HepG2 (cell line): ENCODE measurements at regions not wholly inside any gene's neighbourhood (a gene's known extent, or its start where the extent isn't known, plus 50 kb on each side); places are given as distances from the start of the nearest gene placed in this dataset.

Source experiments
- ATAC-seq: fragments of 200-7000 bp; cut with Tn5 transposase; 3 replicates; pipeline ENCODE4 v1.9.1; 2020; ENCODE audit warnings: mild to moderate bottlenecking, moderate library complexity
- BruUV-seq: library from RNA; stranded (reverse); fragments of 400-500 nt; replicated peaks from 2 replicates; lab custom pipeline; 2021; lab: Mats Ljungman, UMichigan
- CTCF ChIA-PET: fragments of 300-600 bp; formaldehyde crosslinking; extraction: SDS; loops from one replicate; lab custom pipeline; 2021; ENCODE audit warnings: low total read pairs, inconsistent platforms, low intra/inter-chr PET ratio; lab: Yijun Ruan, JAX
- POLR2A ChIA-PET: fragments of 350-600 bp; sonication (Branson Sonifier 250); formaldehyde crosslinking; loops from one replicate; lab custom pipeline; 2020; ENCODE audit warnings: antibody characterized with exemption, inconsistent platforms; lab: Yijun Ruan, JAX
- DNase-seq: peaks from one replicate; pipeline ENCODE4 v3.0.0-alpha.2; 2015; ENCODE audit warnings: low spot score
- FAIRE-seq: peaks from 3 replicates; lab custom pipeline; 2011; peaks lifted over from hg19 to GRCh38; lab: Jason Lieb, UNC
- H2AFZ ChIP-seq: one replicate; pipeline ENCODE4 v1.6.1; 2011; ENCODE audit warnings: low read length, inconsistent platforms
- H3K27ac ChIP-seq: fragments of 300-600 bp; 3 replicates; pipeline ENCODE4 v1.8.0; 2011; ENCODE audit warnings: mixed run types, mild to moderate bottlenecking, mixed read lengths, low read length, inconsistent platforms; ENCODE audit not compliant: insufficient read depth; ENCODE audit errors: extremely low read length
- H3K27me3 ChIP-seq, 2 experiments: fragments of 200-600 bp in 1 of 2; 2 replicates in 1 of 2; 3 replicates in 1 of 2; pipeline versions ENCODE4 v1.6.0 to v1.8.0; 2011; ENCODE audit warnings: low read length in 2 of 2, mild to moderate bottlenecking in 2 of 2, moderate library complexity in 2 of 2, inconsistent platforms in 1 of 2; ENCODE audit not compliant: insufficient read depth in 2 of 2, control insufficient read depth in 1 of 2
- H3K36me3 ChIP-seq, 2 experiments: fragments of 200-600 bp in 1 of 2; replicated peaks in 1 of 2; 2 replicates in 1 of 2; 3 replicates in 1 of 2; pipeline versions ENCODE4 v1.5.1 to v1.8.0; 2011; ENCODE audit warnings: low read length in 2 of 2, inconsistent platforms in 1 of 2; ENCODE audit not compliant: insufficient read depth in 2 of 2, control insufficient read depth in 1 of 2
- H3K4me1 ChIP-seq: 2 replicates; pipeline ENCODE4 v1.5.1; 2012; ENCODE audit warnings: low read length, inconsistent platforms; ENCODE audit not compliant: insufficient read depth
- H3K4me2 ChIP-seq: 2 replicates; pipeline ENCODE4 v1.6.0; 2011; ENCODE audit warnings: low read depth, low read length, inconsistent platforms
- H3K4me3 ChIP-seq, 3 experiments: fragments of 200-600 bp in 1 of 3; sonication (generic), shearing (Covaris generic) in 1 of 3; replicated peaks in 1 of 3; 2 replicates each; pipeline ENCODE4 v1.5.1; 2011 to 2016; ENCODE audit warnings: low read length in 3 of 3, inconsistent platforms in 2 of 3, low read depth in 2 of 3, mild to moderate bottlenecking in 2 of 3, control low read depth in 1 of 3, mixed read lengths in 1 of 3; ENCODE audit not compliant: insufficient read depth in 1 of 3
- H3K79me2 ChIP-seq: one replicate; pipeline ENCODE4 v1.6.1; 2011; ENCODE audit warnings: low read length, inconsistent platforms; ENCODE audit not compliant: insufficient read depth
- H3K9ac ChIP-seq: 2 replicates; pipeline ENCODE4 v1.6.0; 2011; ENCODE audit warnings: mild to moderate bottlenecking, low read depth, low read length, inconsistent platforms; ENCODE audit not compliant: insufficient read depth
- H3K9me3 ChIP-seq: 2 replicates; pipeline ENCODE4 v1.5.1; 2012; ENCODE audit warnings: mild to moderate bottlenecking, low read length
- H4K20me1 ChIP-seq: 2 replicates; pipeline ENCODE4 v1.6.0; 2011; ENCODE audit warnings: inconsistent platforms, mild to moderate bottlenecking, low read length, moderate library complexity; ENCODE audit not compliant: insufficient read depth
- ASH2L ChIP-seq: fragments of 300-600, 200-600 bp; sonication (generic); IDR thresholded peaks from 2 replicates; pipeline ENCODE4 v1.7.0; 2017; ENCODE audit warnings: low read depth, mild to moderate bottlenecking, moderate library complexity, mixed read lengths, low read length; ENCODE audit not compliant: insufficient read length
- FOXK1 ChIP-seq: sonication (generic); formaldehyde crosslinking; IDR thresholded peaks from 2 replicates; pipeline ENCODE4 v1.4.0; 2020; ENCODE audit warnings: low read depth, missing genetic modification reagents, borderline replicate concordance
- HIVEP1 ChIP-seq: sonication (generic); formaldehyde crosslinking; IDR thresholded peaks from 2 replicates; pipeline ENCODE4 v1.4.0; 2020; ENCODE audit warnings: mild to moderate bottlenecking, missing genetic modification reagents
- KDM5B ChIP-seq: sonication (generic); formaldehyde crosslinking; IDR thresholded peaks from 2 replicates; pipeline ENCODE4 v1.4.0; 2020; ENCODE audit warnings: missing genetic modification reagents, mild to moderate bottlenecking, borderline replicate concordance
- KLF11 ChIP-seq: IDR thresholded peaks from 2 replicates; pipeline ENCODE4 v1.6.1; 2016; ENCODE audit warnings: missing compliant biosample characterization
- MAFF ChIP-seq: IDR thresholded peaks from 2 replicates; pipeline ENCODE4 v1.6.1; 2011; ENCODE audit warnings: low read depth, low read length, improper control_type of control experiment
- MAFK ChIP-seq, 2 experiments: IDR thresholded peaks in 1 of 2; conservative IDR thresholded peaks in 1 of 2; 2 replicates each; pipeline ENCODE4 v1.6.1; 2011; ENCODE audit warnings: improper control_type of control experiment in 2 of 2, low read length in 2 of 2
- NFE2L1 ChIP-seq: sonication (generic); formaldehyde crosslinking; IDR thresholded peaks from 2 replicates; pipeline ENCODE4 v1.4.0; 2020; ENCODE audit warnings: missing genetic modification reagents, mild to moderate bottlenecking, borderline replicate concordance
- NFRKB ChIP-seq: fragments of 450-650 bp; IDR thresholded peaks from 2 replicates; pipeline ENCODE4 v1.6.1; 2017
- PRDM10 ChIP-seq: sonication (generic); formaldehyde crosslinking; IDR thresholded peaks from 2 replicates; pipeline ENCODE4 v1.4.0; 2020; ENCODE audit warnings: low read depth, missing genetic modification reagents
- ZNF513 ChIP-seq: sonication (generic); formaldehyde crosslinking; conservative IDR thresholded peaks from 2 replicates; pipeline ENCODE4 v1.5.0; 2020; ENCODE audit warnings: missing genetic modification reagents
- ZNF556 ChIP-seq: sonication (generic); formaldehyde crosslinking; IDR thresholded peaks from 2 replicates; pipeline ENCODE4 v1.4.0; 2020; ENCODE audit warnings: mild to moderate bottlenecking, missing genetic modification reagents, borderline replicate concordance
- WGBS: methylation state at CpG from one replicate; pipeline ENCODE4 v1.1.6; 2017; ENCODE audit warnings: low lambda C conversion rate; 5-methylcytosine and 5-hydroxymethylcytosine counted together
- in situ Hi-C: cut with HindIII; loops from 2 replicates; pipeline ENCODE4 v1.10.0; 2017; ENCODE audit warnings: low pct_unique_long_range_greater_than_20kb; ENCODE audit not compliant: extremely low pct_ligation_motif_present
- intact Hi-C: fragments of 100-400 bp; cut with micrococcal nuclease; formaldehyde crosslinking; loops from one replicate; pipeline ENCODE4 v1.10.0; 2022; ENCODE audit not compliant: unreplicated experiment
- TF ChIP-seq, protein P1 (sequence below): sonication (generic); formaldehyde crosslinking; IDR thresholded peaks from 2 replicates; pipeline ENCODE4 v1.5.0; 2020; ENCODE audit warnings: mild to moderate bottlenecking, missing genetic modification reagents

- Histone ChIP-seq H3K36me3 (no peaks in the 10 kb centered on the region), H3K9ac (no peak overlapping the region), H3K4me2 (no peak overlapping the region), H3K27ac (no peak overlapping the region), H4K20me1 (no peaks in the 10 kb centered on the region), H3K27me3 (no peaks in the 10 kb centered on the region), H3K9me3 (peaks cover 37% of the 10 kb centered on the region), H3K4me3 (no peak overlapping the region), H3K79me2 (no peaks in the 10 kb centered on the region), H3K4me1 (no peaks in the 10 kb centered on the region)
- ChIA-PET CTCF (no interaction called here), POLR2A (no interaction called here)
- no TSS peak for BruUV-seq
- ATAC-seq, result no peak
- no peak for TF ChIP-seq NFRKB
- TF ChIP-seq, all 625 proteins: peak for 0
- intact Hi-C loops, result no loop called here
- FAIRE-seq (no peak), DNase-seq (no peak)
- H2AFZ ChIP-seq, result no peak overlapping the region
- in situ Hi-C loops, result no loop called here
Measured at GRCh38 chr12:59944177-59944576, 348.3 kb downstream of the SLC16A7 start.

DNA sequence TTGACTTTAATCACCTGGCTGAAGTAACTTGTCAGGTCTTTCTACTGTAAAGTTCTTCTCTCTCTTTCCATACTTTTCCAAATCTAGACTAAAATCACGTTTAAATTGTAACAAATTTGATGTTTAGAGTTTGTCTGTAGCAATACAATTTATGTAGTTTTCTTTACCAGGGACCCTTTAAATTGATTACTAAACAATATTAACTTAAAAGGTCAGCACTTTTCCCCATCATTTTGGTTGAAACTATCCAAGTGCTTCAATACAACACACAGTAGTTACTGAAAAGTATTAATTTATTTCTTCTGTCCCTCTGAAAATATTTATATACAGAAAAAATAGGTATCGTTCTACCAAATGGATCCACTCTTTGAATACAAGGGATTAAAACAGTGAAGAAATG, 350.8 kb downstream of the SLC16A7 start:
- no peak for ATAC-seq
- POLR2A ChIA-PET, result no interaction called here
- H3K9me3 ChIP-seq, result peaks cover 27% of the 10 kb centered on the region
- intact Hi-C loops, result loop anchor here (1.0 kb wide), 1 partner anchor 44 kb away; no protein-coding TSS in a partner anchor
- no TSS peak for BruUV-seq
- in situ Hi-C loops, result no loop called here
- H3K27me3 ChIP-seq, result no peaks in the 10 kb centered on the region
- no peak overlapping the region for H3K9ac ChIP-seq
- TF ChIP-seq NFE2L1 (no peak), ZNF513 (CRISPR knock-in tag) (no peak), HIVEP1 (no peak), MAFF (peak; percentile 68), MAFK (conservative IDR thresholded peaks at IDR 0.05 in 1 of 2, IDR thresholded peaks at IDR 0.05 in 1 of 2; ENCODE audit: low read length in 2 of 2) (peak; percentile 21 to 75; a peak in 3 of 4 replicates), KDM5B (CRISPR knock-in tag) (no peak), FOXK1 (CRISPR knock-in tag) (no peak), KLF11 (CRISPR knock-in tag) (no peak), PRDM10 (CRISPR knock-in tag) (no peak), ASH2L (no peak), ZNF556 (CRISPR knock-in tag) (no peak)
- TF ChIP-seq, protein P1, sequence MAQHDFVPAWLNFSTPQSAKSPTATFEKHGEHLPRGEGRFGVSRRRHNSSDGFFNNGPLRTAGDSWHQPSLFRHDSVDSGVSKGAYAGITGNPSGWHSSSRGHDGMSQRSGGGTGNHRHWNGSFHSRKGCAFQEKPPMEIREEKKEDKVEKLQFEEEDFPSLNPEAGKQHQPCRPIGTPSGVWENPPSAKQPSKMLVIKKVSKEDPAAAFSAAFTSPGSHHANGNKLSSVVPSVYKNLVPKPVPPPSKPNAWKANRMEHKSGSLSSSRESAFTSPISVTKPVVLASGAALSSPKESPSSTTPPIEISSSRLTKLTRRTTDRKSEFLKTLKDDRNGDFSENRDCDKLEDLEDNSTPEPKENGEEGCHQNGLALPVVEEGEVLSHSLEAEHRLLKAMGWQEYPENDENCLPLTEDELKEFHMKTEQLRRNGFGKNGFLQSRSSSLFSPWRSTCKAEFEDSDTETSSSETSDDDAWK (CRISPR knock-in tag), result no peak
- DNase-seq, result no peak
- CTCF ChIA-PET, result no interaction called here
- H3K36me3 ChIP-seq, result no peaks in the 10 kb centered on the region
- no peak overlapping the region for H3K27ac ChIP-seq
- no peaks in the 10 kb centered on the region for H4K20me1 ChIP-seq
- WGBS, result 1% methylated on average over 2 of the region's 2 CpGs
- no peaks in the 10 kb centered on the region for H3K79me2 ChIP-seq
- no peaks in the 10 kb centered on the region for H3K4me1 ChIP-seq
- FAIRE-seq, result no peak
- no peak overlapping the region for H3K4me3 ChIP-seq
- H2AFZ ChIP-seq, result no peak overlapping the region
- H3K4me2 ChIP-seq, result no peak overlapping the region
